Adrenal gland (tissue), 5 donors: ENCODE measurements at regions not wholly inside any gene's neighbourhood (a gene's known extent, or its start where the extent isn't known, plus 50 kb on each side); places are given as distances from the start of the nearest gene placed in this dataset.

Source experiments
- POLR2A ChIP-seq, 2 donors: fragments of 450-650 bp; IDR thresholded peaks; one replicate each; pipeline ENCODE4 v1.6.1; 2017; ENCODE audit warnings: antibody characterized with exemption in 2 of 2, mild to moderate bottlenecking in 2 of 2, moderate library complexity in 1 of 2
- TF ChIP-seq, protein P1 (sequence below), 6 experiments: fragments of 450-650 bp in 4 of 6; fragments of 200-600 bp in 2 of 6; sonication (generic) in 1 of 6; IDR thresholded peaks; 1 replicate in 5 of 6; 2 replicates in 1 of 6; pipeline versions ENCODE4 v1.5.1 to v1.8.0; 2016 to 2021; ENCODE audit warnings: antibody characterized with exemption in 6 of 6, mild to moderate bottlenecking in 2 of 6, moderate library complexity in 1 of 6
- donor health status: DM: no; HTN: no; CAD: no.

DNA sequence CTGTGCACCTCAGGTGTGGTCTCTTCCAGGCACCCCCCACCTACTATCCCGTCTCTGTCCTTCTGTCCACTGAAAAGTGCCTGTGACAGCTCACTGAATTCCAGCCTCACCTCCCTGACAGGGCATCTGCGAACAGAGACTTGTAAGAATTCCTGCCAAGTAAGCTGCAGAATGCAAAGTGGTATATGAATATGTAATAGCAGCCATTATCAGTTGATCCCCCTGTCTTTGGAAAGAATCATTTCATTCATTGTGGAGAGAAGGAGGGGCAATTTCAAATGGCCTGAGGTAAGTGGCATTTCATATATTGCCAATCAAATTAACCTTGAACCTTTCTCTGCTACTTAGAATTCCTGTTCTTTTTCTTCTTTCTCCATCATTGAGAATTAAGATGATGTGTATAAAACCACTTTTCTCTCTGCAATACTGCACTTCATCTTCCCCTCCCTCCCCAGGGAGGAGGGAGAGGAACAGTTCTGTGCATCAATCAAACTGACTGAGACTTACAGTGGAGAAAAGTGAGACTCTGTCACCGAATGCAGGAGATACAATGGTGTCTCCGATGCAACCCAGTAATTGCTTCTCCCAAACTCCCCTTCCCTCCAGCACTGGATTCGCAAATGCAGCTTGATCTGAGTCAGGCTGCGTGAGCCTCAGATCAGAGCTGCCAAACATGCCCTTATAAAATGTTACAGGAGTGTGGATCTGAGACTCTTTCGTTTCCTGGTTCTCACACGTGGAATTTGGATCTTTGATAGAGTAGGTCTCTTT lies 91.7 kb downstream of the SLC10A2 start:
- TF ChIP-seq, protein P1, sequence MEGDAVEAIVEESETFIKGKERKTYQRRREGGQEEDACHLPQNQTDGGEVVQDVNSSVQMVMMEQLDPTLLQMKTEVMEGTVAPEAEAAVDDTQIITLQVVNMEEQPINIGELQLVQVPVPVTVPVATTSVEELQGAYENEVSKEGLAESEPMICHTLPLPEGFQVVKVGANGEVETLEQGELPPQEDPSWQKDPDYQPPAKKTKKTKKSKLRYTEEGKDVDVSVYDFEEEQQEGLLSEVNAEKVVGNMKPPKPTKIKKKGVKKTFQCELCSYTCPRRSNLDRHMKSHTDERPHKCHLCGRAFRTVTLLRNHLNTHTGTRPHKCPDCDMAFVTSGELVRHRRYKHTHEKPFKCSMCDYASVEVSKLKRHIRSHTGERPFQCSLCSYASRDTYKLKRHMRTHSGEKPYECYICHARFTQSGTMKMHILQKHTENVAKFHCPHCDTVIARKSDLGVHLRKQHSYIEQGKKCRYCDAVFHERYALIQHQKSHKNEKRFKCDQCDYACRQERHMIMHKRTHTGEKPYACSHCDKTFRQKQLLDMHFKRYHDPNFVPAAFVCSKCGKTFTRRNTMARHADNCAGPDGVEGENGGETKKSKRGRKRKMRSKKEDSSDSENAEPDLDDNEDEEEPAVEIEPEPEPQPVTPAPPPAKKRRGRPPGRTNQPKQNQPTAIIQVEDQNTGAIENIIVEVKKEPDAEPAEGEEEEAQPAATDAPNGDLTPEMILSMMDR (IDR thresholded peaks at IDR 0.05), result no peak
- TF ChIP-seq POLR2A (IDR thresholded peaks at IDR 0.05), result no peak
